ENCODE measurements at regions not wholly inside any gene's neighbourhood (a gene's known extent, or its start where the extent isn't known, plus 50 kb on each side); places are given as distances from the start of the nearest gene placed in this dataset.

GRCh38 chr21:30057108-30057507, 109.5 kb downstream of the CLDN17 start:
- H2BK20ac ChIP-seq (ENCODE audit: low read depth, low read length), result no peak overlapping the region
- H2AK5ac ChIP-seq (ENCODE audit: low read depth, low read length), result no peak overlapping the region
- intact Hi-C loops (cut with micrococcal nuclease), result no loop called here
- no peak overlapping the region for H4K91ac ChIP-seq (ENCODE audit: insufficient read depth, low read depth, low read length)
- no peak overlapping the region for H3K18ac ChIP-seq (ENCODE audit: low read depth, low read length)
- H3K79me1 ChIP-seq (ENCODE audit: low read depth in 1 of 2, low read length in 2 of 2), result no peaks in the 10 kb centered on the region
- no peak overlapping the region for H3K23ac ChIP-seq (ENCODE audit: low read depth, low read length)
- no TSS peak for BruUV-seq (replicated peaks)
- no peak overlapping the region for H4K5ac ChIP-seq (ENCODE audit: low read depth, low read length)
- CTCF ChIA-PET, result interaction anchor here (1.0 kb wide), 1 partner anchor 12 kb away, joined by 4 read pairs; no protein-coding TSS in a partner anchor
- H3K9me1 ChIP-seq (ENCODE audit: insufficient read depth, low read length), result no peaks in the 10 kb centered on the region
- H2BK120ac ChIP-seq (ENCODE audit: low read depth, low read length), result no peak overlapping the region
- H3K9me3 ChIP-seq (ENCODE audit: control insufficient read depth, insufficient read depth, low read length), result peaks cover 4% of the 10 kb centered on the region
- DNase-seq (no peak), ATAC-seq (ENCODE audit: low read depth) (no peak)
- WGBS, 2 experiments (ENCODE audit: extremely low coverage in 2 of 2, insufficient read length in 1 of 2), result no CpG with 5 or more reads among the region's 3 CpGs
- H2BK5ac ChIP-seq (ENCODE audit: low read depth, low read length, poor library complexity, severe bottlenecking), result no peak overlapping the region
- POLR2A ChIA-PET (ENCODE audit: unreplicated experiment), result no interaction called here
- H4K8ac ChIP-seq (ENCODE audit: low read depth in 2 of 2, low read length in 2 of 2), result no peak overlapping the region
- H3K4me2 ChIP-seq (ENCODE audit: low read depth, low read length), result no peak overlapping the region
- H3K9ac ChIP-seq (ENCODE audit: low read depth, low read length), result no peak overlapping the region
- H3K4me3 ChIP-seq (ENCODE audit: insufficient read depth, low read depth, low read length), result no peak overlapping the region
- H2BK15ac ChIP-seq (ENCODE audit: low read depth, low read length), result no peak overlapping the region
- no peak overlapping the region for H3K4ac ChIP-seq (ENCODE audit: low read depth, low read length)
- H3K27me3 ChIP-seq (ENCODE audit: control insufficient read depth, insufficient read depth, low read length), result no peaks in the 10 kb centered on the region
- H3K36me3 ChIP-seq (ENCODE audit: control insufficient read depth, insufficient read depth, low read length), result no peaks in the 10 kb centered on the region
- dilution Hi-C loops (cut with HindIII; ENCODE audit: low sequenced_read_pairs, unreplicated experiment), result no loop called here
- no peak for TF ChIP-seq CEBPB (IDR thresholded peaks at IDR 0.05; ENCODE audit: low read depth, low read length)
- no peak for TF ChIP-seq ELK1 (IDR thresholded peaks at IDR 0.05; ENCODE audit: borderline replicate concordance, low read depth, low read length)
- no peak for TF ChIP-seq RFX5 (IDR thresholded peaks at IDR 0.05; ENCODE audit: low read depth, low read length)
- TF ChIP-seq MAZ (IDR thresholded peaks at IDR 0.05; ENCODE audit: borderline replicate concordance, low read depth, low read length), result no peak
- TF ChIP-seq CHD1 (IDR thresholded peaks at IDR 0.05; ENCODE audit: low read depth, low read length), result no peak
- no peak for TF ChIP-seq NFE2L2 (IDR thresholded peaks at IDR 0.05; ENCODE audit: low read depth, low read length)
- no peak for TF ChIP-seq POLR2A (IDR thresholded peaks at IDR 0.05; ENCODE audit: low read depth, low read length)
- TF ChIP-seq BHLHE40 (IDR thresholded peaks at IDR 0.05; ENCODE audit: low read depth, low read length), result no peak
- no peak for TF ChIP-seq RCOR1 (IDR thresholded peaks at IDR 0.05; ENCODE audit: insufficient replicate concordance, low read length)
- no peak for TF ChIP-seq SMC3 (IDR thresholded peaks at IDR 0.05; ENCODE audit: low read depth, low read length)
- no peak for TF ChIP-seq FOS (IDR thresholded peaks at IDR 0.05; ENCODE audit: low read depth, low read length)
- no peak for TF ChIP-seq USF2 (IDR thresholded peaks at IDR 0.05; ENCODE audit: low read depth, low read length)
- no peak for TF ChIP-seq CTCF (conservative IDR thresholded peaks at IDR 0.05; ENCODE audit: low read depth, low read length)
- TF ChIP-seq RAD21 (IDR thresholded peaks at IDR 0.05; ENCODE audit: low read length), result no peak
- TF ChIP-seq MAFK (IDR thresholded peaks at IDR 0.05; ENCODE audit: low read depth, low read length), result no peak
- no peak for TF ChIP-seq MXI1 (IDR thresholded peaks at IDR 0.05; ENCODE audit: borderline replicate concordance, low read depth, low read length)
- no peak overlapping the region for H3K56ac ChIP-seq (ENCODE audit: extremely low read depth, insufficient read depth, low read length)
- H4K20me1 ChIP-seq (ENCODE audit: insufficient read depth, low read length), result no peaks in the 10 kb centered on the region
- H3K14ac ChIP-seq (replicated peaks; ENCODE audit: low read depth, low read length), result no peak overlapping the region
- no peak overlapping the region for H2AFZ ChIP-seq (replicated peaks; ENCODE audit: low read length, poor library complexity)
- H2AK9ac ChIP-seq (replicated peaks; ENCODE audit: low read depth, low read length, poor library complexity), result no peak overlapping the region
- in situ Hi-C loops (cut with MboI; ENCODE audit: low sequenced_read_pairs), result no loop called here
- no peak overlapping the region for H3K27ac ChIP-seq (ENCODE audit: insufficient read depth, low read length)
- no peaks in the 10 kb centered on the region for H3K4me1 ChIP-seq (ENCODE audit: control insufficient read depth, insufficient read depth, low read length)
